Embryonic facial prominence (tissue), 1 donor: ENCODE measurements at regions not wholly inside any gene's neighbourhood (a gene's known extent, or its start where the extent isn't known, plus 50 kb on each side); places are given as distances from the start of the nearest gene placed in this dataset.
A peak's percentile ranks its signal among the peaks of the same experiment; 100 is the strongest.
"Not testable (repeated sequence)": the region's sequence is repeated elsewhere in the genome, so short reads cannot be mapped to it uniquely, and the experiment has no call there.

ENCODE experiments used
- DNase-seq: peaks from one replicate; pipeline ENCODE4 v3.0.0-alpha.2; 2016; ENCODE audit errors: extremely low spot score

GRCh38 chr1:119191325-119191724, 50.9 kb upstream of the WARS2 start:
- no peak for DNase-seq

GRCh38 chr1:119204197-119204960, 63.9 kb upstream of the WARS2 start:
- DNase-seq, result no peak

- DNase-seq, result no peak
These were observed 64.5 kb upstream of the WARS2 start for GRCh38 chr1:119204961-119205357.

- DNase-seq, result no peak
These were observed 68.6 kb upstream of the WARS2 start for GRCh38 chr1:119209061-119209460.

- DNase-seq, result no peak
These were observed 69.3 kb upstream of the WARS2 start for GRCh38 chr1:119209596-119210295.

GRCh38 chr1:119210296-119210649, 69.8 kb upstream of the WARS2 start:
- DNase-seq, result no peak

- DNase-seq, result not testable (repeated sequence)
These were observed 72.8 kb upstream of the WARS2 start for GRCh38 chr1:119213213-119213612.

- not testable (repeated sequence) for DNase-seq
These were observed 74.5 kb upstream of the WARS2 start for GRCh38 chr1:119214961-119215360.

GRCh38 chr1:119217309-119217828, 76.9 kb upstream of the WARS2 start:
- DNase-seq, result no peak

- DNase-seq, result no peak
These were observed 79.3 kb upstream of the WARS2 start for GRCh38 chr1:119219711-119220110.

- DNase-seq, result no peak
These were observed 80.5 kb upstream of the WARS2 start for GRCh38 chr1:119220991-119221390.

- DNase-seq, result no peak
These were observed 81.8 kb upstream of the WARS2 start for GRCh38 chr1:119222271-119222670.

GRCh38 chr1:119225265-119225664, 84.8 kb upstream of the WARS2 start:
- peak; percentile 25 for DNase-seq

GRCh38 chr1:119225831-119226230, 85.4 kb upstream of the WARS2 start:
- DNase-seq, result no peak

- no peak for DNase-seq
These were observed 85.9 kb upstream of the WARS2 start for GRCh38 chr1:119226321-119226720.

- DNase-seq, result no peak
These were observed 86.5 kb upstream of the WARS2 start for GRCh38 chr1:119226913-119227312.

- DNase-seq, result peak; percentile 45
These were observed 87.0 kb upstream of the WARS2 start for GRCh38 chr1:119227456-119227855.

- DNase-seq, result no peak
These were observed 88.1 kb upstream of the WARS2 start for GRCh38 chr1:119228335-119229080.

GRCh38 chr1:119235120-119235519, 94.7 kb upstream of the WARS2 start:
- no peak for DNase-seq

GRCh38 chr1:119245881-119246280, 105.4 kb upstream of the WARS2 start:
- no peak for DNase-seq

- DNase-seq, result no peak
These were observed 108.8 kb upstream of the WARS2 start for GRCh38 chr1:119249283-119249682.

GRCh38 chr1:119250299-119250698, 109.8 kb upstream of the WARS2 start:
- no peak for DNase-seq
